Hepatocyte (in vitro differentiated cells): ENCODE measurements at regions not wholly inside any gene's neighbourhood (a gene's known extent, or its start where the extent isn't known, plus 50 kb on each side); places are given as distances from the start of the nearest gene placed in this dataset.

Experiments used
- CTCF ChIP-seq: fragments of 200-600 bp; sonication (generic); IDR thresholded peaks from 2 replicates; pipeline ENCODE4 v1.5.1; 2016; ENCODE audit warnings: antibody characterized with exemption, mild to moderate bottlenecking; ENCODE audit not compliant: poor library complexity
- EZH2 ChIP-seq: fragments of 200-600 bp; sonication (generic); IDR thresholded peaks from 2 replicates; pipeline ENCODE4 v1.6.1; 2016; ENCODE audit warnings: antibody characterized with exemption, mild to moderate bottlenecking, borderline replicate concordance
- EZH2phosphoT487 ChIP-seq: fragments of 200-600 bp; sonication (generic); IDR thresholded peaks from one replicate; pipeline ENCODE4 v1.6.1; 2018; ENCODE audit warnings: antibody characterized with exemption, mild to moderate bottlenecking, low read depth, moderate library complexity; ENCODE audit not compliant: unreplicated experiment, severe bottlenecking

GRCh38 chr1:232383455-232384123 is 246.3 kb downstream of the SIPA1L2 start:
- TF ChIP-seq CTCF: no peak
- TF ChIP-seq EZH2phosphoT487: no peak
- TF ChIP-seq EZH2: no peak
